Neural progenitor cell (in vitro differentiated cells): ENCODE measurements at regions not wholly inside any gene's neighbourhood (a gene's known extent, or its start where the extent isn't known, plus 50 kb on each side); places are given as distances from the start of the nearest gene placed in this dataset.

Source experiments
- DNase-seq: peaks from one replicate; pipeline ENCODE4 v3.0.0-alpha.2; 2016; ENCODE audit warnings: low spot score
- H2AFZ ChIP-seq: fragments of 200-600 bp; sonication (generic); replicated peaks from 2 replicates; pipeline ENCODE4 v1.6.1; 2016; ENCODE audit warnings: antibody characterized with exemption
- H3F3A ChIP-seq: fragments of 200-600 bp; sonication (generic); 2 replicates; pipeline ENCODE4 v1.6.1; 2016; ENCODE audit warnings: antibody characterized with exemption, low read depth
- H3K27ac ChIP-seq: fragments of 200-600 bp; sonication (generic); 2 replicates; pipeline ENCODE4 v1.5.1; 2016; ENCODE audit warnings: mild to moderate bottlenecking
- H3K27me3 ChIP-seq: fragments of 200-600 bp; sonication (generic); 2 replicates; pipeline ENCODE4 v1.6.1; 2016; ENCODE audit warnings: mild to moderate bottlenecking, moderate library complexity
- H3K36me3 ChIP-seq: fragments of 200-600 bp; sonication (generic); 2 replicates; pipeline ENCODE4 v1.5.1; 2016
- H3K4me1 ChIP-seq: fragments of 200-600 bp; sonication (generic); 2 replicates; pipeline ENCODE4 v1.6.1; 2016; ENCODE audit warnings: mixed run types
- H3K4me2 ChIP-seq: fragments of 200-600 bp; sonication (generic); 2 replicates; pipeline ENCODE4 v1.6.1; 2016
- H3K4me3 ChIP-seq: fragments of 200-600 bp; sonication (generic); 2 replicates; pipeline ENCODE4 v1.5.1; 2016
- H3K79me2 ChIP-seq: fragments of 200-600 bp; sonication (generic); 2 replicates; pipeline ENCODE4 v1.6.1; 2016; ENCODE audit warnings: low read depth
- H3K9ac ChIP-seq: fragments of 200-600 bp; sonication (generic); 2 replicates; pipeline ENCODE4 v1.6.1; 2016
- H3K9me3 ChIP-seq: fragments of 200-600 bp; sonication (generic); 2 replicates; pipeline ENCODE4 v1.5.1; 2016; ENCODE audit warnings: low read depth
- H4K20me1 ChIP-seq: fragments of 200-600 bp; sonication (generic); 2 replicates; pipeline ENCODE4 v1.6.1; 2016; ENCODE audit warnings: low read depth
- H3K27ac Mint-ChIP-seq: 3 replicates; pipeline ENCODE4 v1.8.0; 2021; ENCODE audit warnings: mixed read lengths
- H3K27me3 Mint-ChIP-seq: 2 replicates; pipeline ENCODE4 v1.8.0; 2022; ENCODE audit warnings: low read depth, mild to moderate bottlenecking, inconsistent platforms, moderate library complexity, mixed read lengths; ENCODE audit not compliant: insufficient read depth
- H3K36me3 Mint-ChIP-seq: 3 replicates; pipeline ENCODE4 v1.8.0; 2021; ENCODE audit warnings: mixed read lengths
- H3K4me1 Mint-ChIP-seq: 3 replicates; pipeline ENCODE4 v1.8.0; 2021; ENCODE audit warnings: mixed read lengths
- H3K4me3 Mint-ChIP-seq: 3 replicates; pipeline ENCODE4 v1.8.0; 2021; ENCODE audit warnings: mild to moderate bottlenecking, moderate library complexity, mixed read lengths
- H3K9me3 Mint-ChIP-seq: 3 replicates; pipeline ENCODE4 v1.8.0; 2020; ENCODE audit warnings: mixed read lengths
- CTCF ChIP-seq: fragments of 200-600 bp; sonication (generic); IDR thresholded peaks from 2 replicates; pipeline ENCODE4 v1.5.1; 2017; ENCODE audit warnings: antibody characterized with exemption, mild to moderate bottlenecking
- EZH2 ChIP-seq: fragments of 200-600 bp; sonication (generic); IDR thresholded peaks from 2 replicates; pipeline ENCODE4 v1.6.1; 2017; ENCODE audit warnings: antibody characterized with exemption, mild to moderate bottlenecking, moderate library complexity
- EZH2phosphoT487 ChIP-seq: fragments of 200-600 bp; sonication (generic); IDR thresholded peaks from 2 replicates; pipeline ENCODE4 v1.6.1; 2017; ENCODE audit warnings: antibody characterized with exemption

GRCh38 chr3:117632191-117632590, 922.6 kb downstream of the TUSC7 start:
- Mint-ChIP-seq H3K36me3 (no peaks in the 10 kb centered on the region), H3K4me1 (peaks cover 7% of the 10 kb centered on the region), H3K27me3 (no peaks in the 10 kb centered on the region), H3K27ac (no peak overlapping the region), H3K4me3 (no peak overlapping the region), H3K9me3 (no peaks in the 10 kb centered on the region)
- H4K20me1 ChIP-seq = no peaks in the 10 kb centered on the region
- no peak overlapping the region for H2AFZ ChIP-seq
- no peak overlapping the region for H3K27ac ChIP-seq
- H3K27me3 ChIP-seq = no peaks in the 10 kb centered on the region
- no peak overlapping the region for H3K4me3 ChIP-seq
- no peak overlapping the region for H3K4me2 ChIP-seq
- no peak for DNase-seq
- peaks cover 6% of the 10 kb centered on the region for H3K4me1 ChIP-seq
- no peak overlapping the region for H3K9ac ChIP-seq
- no peaks in the 10 kb centered on the region for H3K79me2 ChIP-seq
- no peaks in the 10 kb centered on the region for H3K9me3 ChIP-seq
- H3K36me3 ChIP-seq = no peaks in the 10 kb centered on the region
- TF ChIP-seq CTCF = no peak
- no peak for TF ChIP-seq EZH2phosphoT487
- no peak for TF ChIP-seq EZH2
- H3F3A ChIP-seq = no peaks in the 10 kb centered on the region

GRCh38 chr3:117633207-117633606, 923.6 kb downstream of the TUSC7 start:
- no peak for DNase-seq
- Mint-ChIP-seq H3K9me3 (no peaks in the 10 kb centered on the region), H3K4me1 (peaks cover 7% of the 10 kb centered on the region), H3K36me3 (no peaks in the 10 kb centered on the region), H3K27ac (no peak overlapping the region), H3K4me3 (no peak overlapping the region), H3K27me3 (no peaks in the 10 kb centered on the region)
- Histone ChIP-seq H3K4me3 (no peak overlapping the region), H3K27ac (no peak overlapping the region), H3K4me2 (no peak overlapping the region), H4K20me1 (no peaks in the 10 kb centered on the region), H3K4me1 (peaks cover 6% of the 10 kb centered on the region), H3K36me3 (no peaks in the 10 kb centered on the region), H3K79me2 (no peaks in the 10 kb centered on the region), H3F3A (no peaks in the 10 kb centered on the region), H3K9ac (no peak overlapping the region), H3K27me3 (no peaks in the 10 kb centered on the region), H3K9me3 (no peaks in the 10 kb centered on the region), H2AFZ (no peak overlapping the region)
- TF ChIP-seq EZH2 = no peak

- Histone ChIP-seq H3K27ac (no peak overlapping the region), H3F3A (no peaks in the 10 kb centered on the region), H3K27me3 (no peaks in the 10 kb centered on the region), H3K4me3 (no peak overlapping the region), H4K20me1 (no peaks in the 10 kb centered on the region), H3K9me3 (no peaks in the 10 kb centered on the region), H3K4me1 (no peaks in the 10 kb centered on the region), H3K4me2 (no peak overlapping the region), H3K36me3 (no peaks in the 10 kb centered on the region), H3K79me2 (no peaks in the 10 kb centered on the region), H3K9ac (no peak overlapping the region), H2AFZ (no peak overlapping the region)
- Mint-ChIP-seq H3K27me3 (no peaks in the 10 kb centered on the region), H3K9me3 (no peaks in the 10 kb centered on the region), H3K4me1 (no peaks in the 10 kb centered on the region), H3K36me3 (no peaks in the 10 kb centered on the region), H3K4me3 (no peak overlapping the region), H3K27ac (no peak overlapping the region)
- TF ChIP-seq EZH2 = no peak
- TF ChIP-seq CTCF = no peak
- TF ChIP-seq EZH2phosphoT487 = no peak
- DNase-seq = no peak
These were observed 928.1 kb downstream of the TUSC7 start for GRCh38 chr3:117637666-117638065.

- no peak overlapping the region for H3K4me3 Mint-ChIP-seq
These were observed 934.6 kb downstream of the TUSC7 start for GRCh38 chr3:117644203-117644602.

More at GRCh38 chr3:117644203-117644602, 934.6 kb downstream of the TUSC7 start:
- Mint-ChIP-seq H3K27me3 (peaks cover 5% of the 10 kb centered on the region), H3K36me3 (no peaks in the 10 kb centered on the region), H3K9me3 (no peaks in the 10 kb centered on the region), H3K27ac (no peak overlapping the region), H3K4me1 (no peaks in the 10 kb centered on the region)
- H3K9ac ChIP-seq = no peak overlapping the region
- H3K4me2 ChIP-seq = no peak overlapping the region
- H3K4me3 ChIP-seq = no peak overlapping the region
- DNase-seq = no peak
- no peak overlapping the region for H2AFZ ChIP-seq
- no peaks in the 10 kb centered on the region for H3K36me3 ChIP-seq
- H3K79me2 ChIP-seq = no peaks in the 10 kb centered on the region
- no peaks in the 10 kb centered on the region for H3K9me3 ChIP-seq
- H3F3A ChIP-seq = no peaks in the 10 kb centered on the region
- H3K27ac ChIP-seq = no peak overlapping the region
- no peaks in the 10 kb centered on the region for H4K20me1 ChIP-seq
- H3K27me3 ChIP-seq = no peaks in the 10 kb centered on the region
- TF ChIP-seq EZH2 (no peak), CTCF (no peak), EZH2phosphoT487 (no peak)
- no peaks in the 10 kb centered on the region for H3K4me1 ChIP-seq
